ENCODE measurements at regions not wholly inside any gene's neighbourhood (a gene's known extent, or its start where the extent isn't known, plus 50 kb on each side); places are given as distances from the start of the nearest gene placed in this dataset.

GRCh38 chr18:76227759-76228158 lies 267.3 kb downstream of the ZNF516 start:
- Histone ChIP-seq H3K9me3 (no peaks in the 10 kb centered on the region), H3K36me3 (no peaks in the 10 kb centered on the region), H3K27ac (no peak overlapping the region), H3K4me3 (no peak overlapping the region), H3K4me1 (no peaks in the 10 kb centered on the region), H3K27me3 (no peaks in the 10 kb centered on the region)
- intact Hi-C loops (cut with DNase I) = no loop called here
- no peak for DNase-seq (ENCODE audit: low spot score in 2 of 2)
- TF ChIP-seq CTCF (IDR thresholded peaks at IDR 0.05) = no peak

GRCh38 chr18:76223403-76223802 lies 271.6 kb downstream of the ZNF516 start:
- Histone ChIP-seq H3K27me3 (no peaks in the 10 kb centered on the region), H3K4me3 (no peak overlapping the region), H3K9me3 (no peaks in the 10 kb centered on the region), H3K27ac (no peak overlapping the region), H3K4me1 (no peaks in the 10 kb centered on the region), H3K36me3 (no peaks in the 10 kb centered on the region)
- intact Hi-C loops (cut with DNase I) = no loop called here
- no peak for DNase-seq (ENCODE audit: low spot score in 2 of 2)
- TF ChIP-seq CTCF (IDR thresholded peaks at IDR 0.05) = no peak

- no peaks in the 10 kb centered on the region for H3K9me3 ChIP-seq
- DNase-seq (ENCODE audit: low spot score in 2 of 2) = no peak
- H3K36me3 ChIP-seq = no peaks in the 10 kb centered on the region
- no peaks in the 10 kb centered on the region for H3K4me1 ChIP-seq
- no peaks in the 10 kb centered on the region for H3K27me3 ChIP-seq
- intact Hi-C loops (cut with DNase I) = no loop called here
- TF ChIP-seq CTCF (IDR thresholded peaks at IDR 0.05) = no peak
- H3K4me3 ChIP-seq = no peak overlapping the region
- H3K27ac ChIP-seq = no peak overlapping the region
These were observed 276.0 kb downstream of the ZNF516 start for GRCh38 chr18:76219023-76219422.

- H3K27ac ChIP-seq = no peak overlapping the region
- intact Hi-C loops (cut with DNase I) = no loop called here
- no peak for TF ChIP-seq CTCF (IDR thresholded peaks at IDR 0.05)
- no peak for DNase-seq (ENCODE audit: low spot score in 2 of 2)
- H3K4me1 ChIP-seq = no peaks in the 10 kb centered on the region
- no peak overlapping the region for H3K4me3 ChIP-seq
- H3K36me3 ChIP-seq = no peaks in the 10 kb centered on the region
- no peaks in the 10 kb centered on the region for H3K9me3 ChIP-seq
- no peaks in the 10 kb centered on the region for H3K27me3 ChIP-seq
These were observed 278.9 kb downstream of the ZNF516 start for GRCh38 chr18:76216096-76216495.

GRCh38 chr18:76213991-76214390 lies 281.1 kb downstream of the ZNF516 start:
- Histone ChIP-seq H3K4me1 (no peaks in the 10 kb centered on the region), H3K27ac (no peak overlapping the region), H3K9me3 (no peaks in the 10 kb centered on the region), H3K36me3 (no peaks in the 10 kb centered on the region), H3K4me3 (no peak overlapping the region), H3K27me3 (no peaks in the 10 kb centered on the region)
- DNase-seq (ENCODE audit: low spot score in 2 of 2) = no peak
- TF ChIP-seq CTCF (IDR thresholded peaks at IDR 0.05) = no peak
- intact Hi-C loops (cut with DNase I) = no loop called here

- H3K4me3 ChIP-seq = no peak overlapping the region
- no peaks in the 10 kb centered on the region for H3K27me3 ChIP-seq
- no peak for DNase-seq (ENCODE audit: low spot score in 2 of 2)
- H3K4me1 ChIP-seq = no peaks in the 10 kb centered on the region
- no peak overlapping the region for H3K27ac ChIP-seq
- intact Hi-C loops (cut with DNase I) = no loop called here
- H3K9me3 ChIP-seq = no peaks in the 10 kb centered on the region
- H3K36me3 ChIP-seq = no peaks in the 10 kb centered on the region
- no peak for TF ChIP-seq CTCF (IDR thresholded peaks at IDR 0.05)
These were observed 282.1 kb downstream of the ZNF516 start for GRCh38 chr18:76212960-76213359.

Measured in ascending aorta (tissue), 2 donors.